ENCODE measurements at regions not wholly inside any gene's neighbourhood (a gene's known extent, or its start where the extent isn't known, plus 50 kb on each side); places are given as distances from the start of the nearest gene placed in this dataset.
"Not testable (repeated sequence)": the region's sequence is repeated elsewhere in the genome, so short reads cannot be mapped to it uniquely, and the experiment has no call there.

DNA sequence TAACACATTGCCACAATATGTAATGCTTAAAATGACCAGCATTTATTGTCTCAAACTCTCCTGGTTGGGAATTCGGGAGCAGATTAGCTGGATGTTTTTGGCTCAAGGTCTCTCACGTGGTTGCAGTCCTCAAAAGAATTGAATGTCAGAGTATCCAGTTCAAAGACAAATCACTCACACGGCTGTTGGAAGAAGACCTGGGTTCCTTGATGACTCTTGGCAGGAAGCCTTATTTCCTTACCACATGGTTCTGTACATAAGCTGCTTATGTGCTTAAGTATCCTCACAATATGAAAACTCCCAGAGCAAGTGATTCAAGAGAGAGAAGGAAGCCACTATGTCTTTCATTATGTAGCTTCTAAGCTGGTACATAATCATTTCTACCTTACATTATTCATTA is 230.3 kb upstream of the PTPRD start:
- FAIRE-seq, result no peak

DNA sequence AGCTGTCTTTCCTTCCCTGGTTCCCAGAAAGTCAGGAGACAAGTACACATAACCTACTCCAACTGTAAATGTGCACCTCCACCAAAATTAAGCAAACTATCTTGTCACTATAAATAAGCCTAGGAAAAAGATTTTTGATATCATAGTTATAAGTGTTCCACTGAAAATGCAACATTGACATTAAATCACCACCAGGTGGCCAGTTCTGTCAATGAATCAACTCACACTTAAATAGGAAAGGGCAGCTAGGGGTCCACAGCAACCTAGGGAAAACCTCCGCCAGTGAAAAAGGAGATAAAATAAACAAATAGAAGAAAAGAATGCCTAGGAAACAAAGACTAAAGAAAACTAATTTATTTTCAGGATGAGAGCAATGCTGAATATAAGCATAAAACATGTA is 243.0 kb upstream of the PTPRD start:
- FAIRE-seq, result no peak

DNA sequence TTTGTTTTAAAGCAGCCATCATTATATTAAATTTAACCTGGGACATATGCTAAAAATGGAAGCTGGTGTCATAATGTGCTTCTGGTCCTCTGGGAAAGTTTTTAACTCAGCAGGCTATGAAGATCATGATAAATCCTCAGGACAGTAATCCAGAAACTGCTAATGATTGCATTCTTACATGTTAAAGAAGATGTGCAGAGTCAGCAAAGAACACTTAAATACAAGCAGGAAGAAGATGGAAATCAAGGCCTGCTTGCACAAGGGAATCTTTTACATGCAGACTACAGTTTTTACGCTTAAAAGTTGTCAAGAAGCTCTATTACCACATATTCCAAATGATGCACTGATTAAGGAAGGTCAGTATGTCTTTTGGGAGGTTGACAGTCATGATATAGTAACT is 246.0 kb upstream of the PTPRD start:
- FAIRE-seq, result no peak

GRCh38 chr9:10863476-10863875 is 250.7 kb upstream of the PTPRD start:
- FAIRE-seq, result no peak

GRCh38 chr9:10867194-10867593 is 254.4 kb upstream of the PTPRD start:
- FAIRE-seq, result no peak

- FAIRE-seq, result no peak
These were observed 256.9 kb upstream of the PTPRD start for GRCh38 chr9:10869687-10870086.

GRCh38 chr9:10873999-10874398 is 261.2 kb upstream of the PTPRD start:
- no peak for FAIRE-seq

DNA sequence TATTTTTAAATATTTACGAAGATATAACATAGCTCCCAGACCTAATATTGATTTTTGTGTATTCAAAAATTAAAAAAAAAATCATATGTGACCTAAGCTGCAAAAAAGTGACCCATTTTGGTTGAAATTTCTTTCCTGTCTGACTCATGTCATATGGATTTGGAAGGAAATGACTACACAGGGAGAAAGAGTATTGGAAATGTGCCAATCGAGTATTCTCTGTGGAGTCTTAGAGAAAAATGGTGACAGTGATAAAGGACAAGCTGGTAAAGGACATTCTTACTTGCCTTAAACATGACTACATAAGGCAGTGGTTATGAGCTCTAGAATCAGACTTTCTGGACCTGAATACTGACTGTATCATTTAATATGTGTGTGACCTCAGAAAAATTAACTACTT is 262.9 kb upstream of the PTPRD start:
- no peak for FAIRE-seq

DNA sequence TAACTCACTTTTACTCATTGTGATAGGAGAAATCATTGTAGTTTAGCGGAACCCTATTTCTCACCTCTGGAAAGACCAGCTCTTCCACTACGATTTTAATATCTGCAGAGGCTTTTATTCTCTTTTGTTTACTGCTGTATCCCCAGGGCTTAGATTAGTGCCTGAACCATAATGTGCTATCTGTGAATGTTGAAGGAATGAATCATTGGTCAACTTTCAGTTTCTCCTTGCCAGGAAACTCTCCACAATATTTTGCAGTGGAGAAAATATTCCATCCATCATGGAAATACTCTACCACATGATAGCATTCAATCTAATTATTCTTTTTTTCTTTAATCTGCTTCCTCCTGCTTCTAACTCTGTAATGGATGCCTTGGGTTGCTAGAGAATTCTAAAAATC is 263.5 kb upstream of the PTPRD start:
- no peak for FAIRE-seq

DNA sequence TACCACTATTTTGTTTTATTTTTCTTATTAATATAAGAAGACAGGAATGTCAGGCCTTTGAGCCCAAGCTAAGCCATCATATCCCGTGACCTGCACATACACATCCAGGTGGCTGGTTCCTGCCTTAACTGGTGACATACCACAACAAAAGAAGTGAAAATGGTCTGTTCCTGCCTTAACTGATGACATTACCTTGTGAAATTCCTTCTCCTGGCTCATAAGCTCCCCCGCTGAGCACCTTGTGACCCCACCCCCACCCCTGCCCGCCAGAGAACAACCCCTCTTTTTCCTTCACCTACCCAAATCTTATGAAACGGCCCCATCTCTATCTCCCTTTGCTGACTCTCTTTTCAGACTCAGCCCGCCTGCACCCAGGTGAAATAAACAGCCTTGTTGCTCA is 277.5 kb upstream of the PTPRD start:
- not testable (repeated sequence) for FAIRE-seq

DNA sequence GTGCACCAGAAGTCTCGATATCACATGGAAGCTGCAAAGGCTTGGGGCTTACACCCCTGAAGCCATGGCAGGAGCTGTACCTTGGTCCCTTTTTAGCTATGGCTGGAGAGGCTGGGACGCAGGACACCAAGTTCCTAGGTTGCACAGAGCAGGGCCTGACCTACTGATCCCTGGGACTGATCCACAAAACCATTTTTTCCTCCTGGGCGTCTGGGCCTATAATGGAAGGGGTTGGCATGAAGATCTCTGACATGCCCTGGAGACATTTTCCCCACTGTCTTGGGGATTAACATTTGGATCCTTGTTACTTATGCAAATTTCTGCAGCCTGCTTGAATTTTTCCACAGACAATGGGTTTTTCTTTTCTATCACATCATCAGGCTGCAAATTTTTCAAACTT is 286.7 kb upstream of the PTPRD start:
- no peak for FAIRE-seq

DNA sequence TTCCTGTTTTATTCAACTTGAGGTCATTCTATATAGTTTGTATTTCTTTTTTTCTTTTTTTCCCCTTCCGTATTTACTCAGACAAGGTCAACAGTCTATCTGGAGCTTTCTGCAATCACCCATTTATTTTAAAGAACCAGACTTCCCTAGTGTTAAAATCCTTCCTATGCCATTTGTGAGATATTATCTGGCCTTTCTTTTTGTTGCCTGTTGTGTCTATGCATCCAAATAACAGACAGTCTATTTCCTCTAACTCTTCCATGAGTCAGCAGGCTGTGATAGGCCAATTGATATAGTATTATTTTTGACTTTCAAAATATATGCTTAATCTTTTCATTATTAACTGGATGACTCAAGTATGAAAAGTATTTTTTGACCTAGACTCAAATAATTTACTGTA is 291.2 kb upstream of the PTPRD start:
- no peak for FAIRE-seq

- no peak for FAIRE-seq
These were observed 298.0 kb upstream of the PTPRD start for GRCh38 chr9:10910779-10911178.

- FAIRE-seq, result no peak
These were observed 298.6 kb upstream of the PTPRD start for GRCh38 chr9:10911373-10911772.

- FAIRE-seq, result no peak
These were observed 304.2 kb upstream of the PTPRD start for GRCh38 chr9:10917001-10917400.

DNA sequence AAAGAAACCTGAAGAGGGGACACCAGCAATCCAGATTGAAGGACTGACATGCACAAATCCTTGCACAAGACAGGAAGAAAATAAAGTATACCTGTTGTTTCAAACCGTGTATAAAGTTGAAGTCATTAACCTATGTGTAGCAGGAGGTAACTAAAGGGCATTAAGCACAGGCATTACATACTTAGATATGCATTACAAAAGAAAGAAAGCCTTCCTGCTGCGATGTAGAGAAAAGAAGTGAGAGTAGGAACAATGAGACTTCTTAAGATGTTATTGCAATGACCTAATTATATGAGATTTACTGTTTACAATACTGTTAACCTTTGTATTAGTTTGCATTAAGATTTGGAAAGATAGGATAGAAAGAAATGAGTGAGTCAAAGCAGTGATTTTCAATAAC is 308.9 kb upstream of the PTPRD start:
- no peak for FAIRE-seq

- no peak for FAIRE-seq
These were observed 313.1 kb upstream of the PTPRD start for GRCh38 chr9:10925896-10926295.

GRCh38 chr9:10928372-10928771 is 315.6 kb upstream of the PTPRD start:
- FAIRE-seq, result no peak

DNA sequence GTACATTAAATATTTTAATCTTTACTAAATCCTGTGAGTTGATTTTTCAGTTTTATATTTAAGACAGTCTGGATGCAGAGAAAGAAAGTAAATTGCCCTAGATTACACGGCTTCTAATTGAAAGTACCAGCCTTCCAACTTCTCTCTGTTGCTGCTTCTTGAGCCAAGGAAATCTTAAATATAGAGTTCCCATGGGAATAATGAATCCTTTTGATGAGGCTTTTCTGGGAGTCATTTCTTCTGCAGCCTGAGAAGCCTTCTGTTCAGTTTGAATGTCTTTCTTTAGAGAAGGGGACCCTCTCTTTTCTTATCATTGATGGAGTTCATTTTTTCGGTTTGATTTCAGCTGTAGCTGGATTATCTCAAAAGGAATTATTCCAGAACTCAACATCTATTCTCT is 317.3 kb upstream of the PTPRD start:
- FAIRE-seq, result no peak

- FAIRE-seq, result no peak
These were observed 334.0 kb upstream of the PTPRD start for GRCh38 chr9:10946676-10947410.

DNA sequence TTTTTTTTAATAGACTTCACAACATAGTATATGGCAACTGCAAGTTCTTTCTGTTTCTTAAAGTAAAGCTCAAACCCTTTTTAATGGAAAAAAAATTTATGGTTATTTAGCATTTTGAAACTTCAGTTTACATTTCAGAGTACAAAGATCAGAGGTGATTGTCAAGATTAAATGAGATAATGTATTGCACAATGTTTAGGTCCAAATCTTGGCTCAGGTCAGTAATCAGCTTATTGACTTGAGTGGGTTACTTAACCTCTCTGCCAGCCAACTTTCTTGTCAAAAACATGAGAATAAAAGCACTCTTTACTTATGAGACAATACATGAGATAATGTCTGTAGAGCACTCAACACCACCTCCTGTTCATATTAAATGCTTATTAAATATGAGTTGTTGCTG is 345.1 kb upstream of the PTPRD start:
- FAIRE-seq, result no peak

- FAIRE-seq, result no peak
These were observed 349.1 kb upstream of the PTPRD start for GRCh38 chr9:10961883-10962282.

DNA sequence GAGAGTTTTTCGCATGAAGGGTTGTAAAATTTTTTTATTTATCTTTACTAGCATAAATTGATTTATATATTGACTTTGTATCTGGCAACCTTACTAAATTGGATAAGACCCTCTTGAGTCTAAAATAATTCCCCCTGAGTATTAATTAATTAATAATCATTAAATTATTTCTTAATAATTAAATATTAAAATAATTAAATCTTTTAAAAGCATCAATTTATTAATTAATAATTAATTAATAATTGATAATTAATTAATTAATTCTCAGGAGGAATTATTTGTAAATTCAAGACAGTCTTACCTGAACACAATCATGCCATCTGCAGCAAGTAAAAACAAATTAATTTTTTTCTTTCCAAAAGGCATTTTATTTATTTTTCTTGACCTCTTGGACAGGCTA is 370.4 kb upstream of the PTPRD start:
- no peak for FAIRE-seq

- FAIRE-seq, result no peak
These were observed 386.8 kb upstream of the PTPRD start for GRCh38 chr9:10999646-11000045.

DNA sequence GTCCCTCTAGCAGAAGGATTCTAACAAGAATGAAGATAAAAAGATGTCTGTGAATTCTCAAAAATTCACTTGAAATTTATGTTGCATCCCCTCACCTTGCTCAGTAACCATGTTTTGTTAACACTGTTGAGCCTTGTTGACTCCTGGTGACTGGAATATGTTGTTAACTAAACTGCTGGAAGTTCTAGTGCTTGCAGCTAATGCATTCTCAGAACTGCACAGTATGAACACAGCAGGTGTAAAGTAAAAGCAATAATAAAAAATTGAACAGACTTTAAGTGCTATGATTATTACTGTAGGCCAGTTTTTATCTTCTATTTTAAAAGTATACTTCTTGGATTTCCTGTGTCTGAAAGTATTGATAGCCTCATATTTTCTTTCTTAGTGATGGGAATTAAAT is 388.7 kb upstream of the PTPRD start:
- FAIRE-seq, result no peak

GRCh38 chr9:11002705-11003104 is 389.9 kb upstream of the PTPRD start:
- FAIRE-seq, result no peak
